ENCODE measurements at regions not wholly inside any gene's neighbourhood (a gene's known extent, or its start where the extent isn't known, plus 50 kb on each side); places are given as distances from the start of the nearest gene placed in this dataset.

DNA sequence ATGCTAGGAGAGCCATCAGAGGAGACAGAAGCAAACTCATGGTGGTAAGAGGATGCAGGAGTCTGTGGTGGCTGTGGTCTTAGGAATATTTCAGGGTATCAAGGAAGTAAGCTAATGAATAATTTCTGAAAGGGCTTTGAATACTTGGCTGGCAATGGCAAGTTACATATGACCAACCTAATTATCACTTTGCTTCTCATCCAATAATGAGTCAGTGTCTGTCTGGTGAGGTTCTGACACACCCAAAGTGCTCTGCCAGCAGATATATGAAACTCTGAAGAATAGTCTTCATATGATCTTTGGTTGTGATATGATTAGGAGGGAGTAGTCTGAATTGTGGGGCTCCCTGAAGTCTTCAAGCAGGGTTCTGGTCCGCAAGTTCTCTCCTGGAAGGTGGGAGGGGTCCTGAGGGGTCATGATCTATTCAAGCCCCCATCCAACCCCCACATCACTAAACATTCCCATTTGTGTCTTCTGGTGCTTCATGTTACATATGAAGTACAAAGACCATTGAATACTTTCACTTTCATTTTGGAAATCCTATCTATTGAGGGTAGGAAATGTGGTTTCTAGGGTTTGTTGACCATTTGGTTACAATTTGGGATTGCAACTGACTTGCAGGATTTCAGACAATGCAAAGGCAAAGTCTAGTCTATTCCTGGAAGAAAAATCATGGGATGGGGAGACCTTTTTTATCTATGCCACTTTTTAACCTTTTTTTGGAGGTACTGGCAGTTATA is 199.9 kb upstream of the CDKN2B start:
- TF ChIP-seq, protein P1, sequence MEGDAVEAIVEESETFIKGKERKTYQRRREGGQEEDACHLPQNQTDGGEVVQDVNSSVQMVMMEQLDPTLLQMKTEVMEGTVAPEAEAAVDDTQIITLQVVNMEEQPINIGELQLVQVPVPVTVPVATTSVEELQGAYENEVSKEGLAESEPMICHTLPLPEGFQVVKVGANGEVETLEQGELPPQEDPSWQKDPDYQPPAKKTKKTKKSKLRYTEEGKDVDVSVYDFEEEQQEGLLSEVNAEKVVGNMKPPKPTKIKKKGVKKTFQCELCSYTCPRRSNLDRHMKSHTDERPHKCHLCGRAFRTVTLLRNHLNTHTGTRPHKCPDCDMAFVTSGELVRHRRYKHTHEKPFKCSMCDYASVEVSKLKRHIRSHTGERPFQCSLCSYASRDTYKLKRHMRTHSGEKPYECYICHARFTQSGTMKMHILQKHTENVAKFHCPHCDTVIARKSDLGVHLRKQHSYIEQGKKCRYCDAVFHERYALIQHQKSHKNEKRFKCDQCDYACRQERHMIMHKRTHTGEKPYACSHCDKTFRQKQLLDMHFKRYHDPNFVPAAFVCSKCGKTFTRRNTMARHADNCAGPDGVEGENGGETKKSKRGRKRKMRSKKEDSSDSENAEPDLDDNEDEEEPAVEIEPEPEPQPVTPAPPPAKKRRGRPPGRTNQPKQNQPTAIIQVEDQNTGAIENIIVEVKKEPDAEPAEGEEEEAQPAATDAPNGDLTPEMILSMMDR (IDR thresholded peaks at IDR 0.05) = no peak
- no peak for TF ChIP-seq POLR2A (IDR thresholded peaks at IDR 0.05)
- TF ChIP-seq POLR2AphosphoS5 (IDR thresholded peaks at IDR 0.05) = no peak
- TF ChIP-seq EP300 (IDR thresholded peaks at IDR 0.05) = no peak

Measured in upper lobe of left lung (tissue), 4 donors.